Vagina (tissue), 2 donors: ENCODE measurements at regions not wholly inside any gene's neighbourhood (a gene's known extent, or its start where the extent isn't known, plus 50 kb on each side); places are given as distances from the start of the nearest gene placed in this dataset.

Experiments
- DNase-seq, 2 donors: peaks; one replicate each; pipeline ENCODE4 v3.0.0-alpha.2; 2017; ENCODE audit errors: extremely low spot score in 2 of 2
- H3K27ac ChIP-seq: fragments of 200-600 bp; sonication (generic); one replicate; pipeline ENCODE4 v1.5.1; 2019
- H3K27me3 ChIP-seq: fragments of 200-600 bp; sonication (generic); one replicate; pipeline ENCODE4 v1.5.1; 2019
- H3K36me3 ChIP-seq, 2 donors: fragments of 200-600 bp; sonication (generic); one replicate each; pipeline ENCODE4 v1.5.1; 2017 to 2019
- H3K4me1 ChIP-seq: fragments of 200-600 bp; sonication (generic); one replicate; pipeline ENCODE4 v1.5.1; 2019
- H3K4me3 ChIP-seq, 2 donors: fragments of 200-600 bp; sonication (generic); 1 replicate in 1 of 2; 2 replicates in 1 of 2; pipeline ENCODE4 v1.5.1; 2016 to 2019
- H3K9me3 ChIP-seq: fragments of 200-600 bp; sonication (generic); one replicate; pipeline ENCODE4 v1.5.1; 2019
- CTCF ChIP-seq, 3 experiments: fragments of 450-650 bp in 2 of 3; fragments of 200-600 bp in 1 of 3; sonication (generic) in 1 of 3; IDR thresholded peaks; one replicate each; pipeline ENCODE4 v1.5.1; 2017 to 2019; ENCODE audit warnings: antibody characterized with exemption in 3 of 3, mild to moderate bottlenecking in 2 of 3, moderate library complexity in 2 of 3
- POLR2A ChIP-seq, 2 donors: fragments of 450-650 bp; IDR thresholded peaks; one replicate each; pipeline ENCODE4 v1.6.1; 2017; ENCODE audit warnings: antibody characterized with exemption in 2 of 2, mild to moderate bottlenecking in 2 of 2, moderate library complexity in 2 of 2
- POLR2AphosphoS5 ChIP-seq, 2 donors: sonication (generic); formaldehyde crosslinking; IDR thresholded peaks; one replicate each; pipeline ENCODE4 v1.9.0; 2017; ENCODE audit warnings: antibody characterized with exemption in 2 of 2, mild to moderate bottlenecking in 2 of 2, low read depth in 1 of 2; ENCODE audit not compliant: insufficient read depth in 1 of 2
- intact Hi-C: fragments of 100-400 bp; cut with DNase I; formaldehyde crosslinking; loops from one replicate; pipeline ENCODE4 v1.15.1; 2023

- intact Hi-C loops, result no loop called here
- Histone ChIP-seq H3K27ac (no peak overlapping the region), H3K4me1 (no peaks in the 10 kb centered on the region), H3K4me3 (no peak overlapping the region), H3K27me3 (no peaks in the 10 kb centered on the region), H3K9me3 (no peaks in the 10 kb centered on the region), H3K36me3 (no peaks in the 10 kb centered on the region)
- TF ChIP-seq POLR2AphosphoS5 (IDR thresholded peaks at IDR 0.05; ENCODE audit: insufficient read depth in 1 of 2, low read depth in 1 of 2) (no peak), POLR2A (IDR thresholded peaks at IDR 0.05) (no peak), CTCF (IDR thresholded peaks at IDR 0.05) (no peak)
- DNase-seq, result no peak
Observed at GRCh38 chr1:187091666-187092065, 262.9 kb downstream of the PLA2G4A start.

- H3K27ac ChIP-seq, result no peak overlapping the region
- H3K4me1 ChIP-seq, result no peaks in the 10 kb centered on the region
- DNase-seq, result no peak
- no peak overlapping the region for H3K4me3 ChIP-seq
- H3K9me3 ChIP-seq, result no peaks in the 10 kb centered on the region
- H3K27me3 ChIP-seq, result no peaks in the 10 kb centered on the region
- TF ChIP-seq POLR2AphosphoS5 (IDR thresholded peaks at IDR 0.05; ENCODE audit: insufficient read depth in 1 of 2, low read depth in 1 of 2), result no peak
- TF ChIP-seq POLR2A (IDR thresholded peaks at IDR 0.05), result no peak
- TF ChIP-seq CTCF (IDR thresholded peaks at IDR 0.05), result no peak
- intact Hi-C loops, result no loop called here
- H3K36me3 ChIP-seq, result no peaks in the 10 kb centered on the region
Observed at GRCh38 chr1:187092104-187092503, 263.4 kb downstream of the PLA2G4A start.

GRCh38 chr1:187096689-187097088 is 267.9 kb downstream of the PLA2G4A start:
- no peaks in the 10 kb centered on the region for H3K27me3 ChIP-seq
- no peaks in the 10 kb centered on the region for H3K9me3 ChIP-seq
- intact Hi-C loops, result no loop called here
- H3K36me3 ChIP-seq, result no peaks in the 10 kb centered on the region
- no peak for DNase-seq
- no peak overlapping the region for H3K27ac ChIP-seq
- H3K4me1 ChIP-seq, result no peaks in the 10 kb centered on the region
- TF ChIP-seq CTCF (IDR thresholded peaks at IDR 0.05) (no peak), POLR2AphosphoS5 (IDR thresholded peaks at IDR 0.05; ENCODE audit: insufficient read depth in 1 of 2, low read depth in 1 of 2) (no peak), POLR2A (IDR thresholded peaks at IDR 0.05) (no peak)
- no peak overlapping the region for H3K4me3 ChIP-seq

- TF ChIP-seq POLR2AphosphoS5 (IDR thresholded peaks at IDR 0.05; ENCODE audit: insufficient read depth in 1 of 2, low read depth in 1 of 2) (no peak), CTCF (IDR thresholded peaks at IDR 0.05) (no peak)
- no peak for DNase-seq
- Histone ChIP-seq H3K9me3 (no peaks in the 10 kb centered on the region), H3K4me1 (no peaks in the 10 kb centered on the region), H3K4me3 (no peak overlapping the region), H3K27ac (no peak overlapping the region), H3K36me3 (no peaks in the 10 kb centered on the region), H3K27me3 (no peaks in the 10 kb centered on the region)
- intact Hi-C loops, result no loop called here
Observed at GRCh38 chr1:187110351-187110750, 281.6 kb downstream of the PLA2G4A start.

GRCh38 chr1:187114792-187115191 is 286.0 kb downstream of the PLA2G4A start:
- TF ChIP-seq POLR2A (IDR thresholded peaks at IDR 0.05) (no peak), POLR2AphosphoS5 (IDR thresholded peaks at IDR 0.05; ENCODE audit: insufficient read depth in 1 of 2, low read depth in 1 of 2) (no peak), CTCF (IDR thresholded peaks at IDR 0.05) (no peak)
- DNase-seq, result no peak
- Histone ChIP-seq H3K4me1 (no peaks in the 10 kb centered on the region), H3K27me3 (no peaks in the 10 kb centered on the region), H3K27ac (no peak overlapping the region), H3K36me3 (no peaks in the 10 kb centered on the region), H3K4me3 (no peak overlapping the region), H3K9me3 (no peaks in the 10 kb centered on the region)
- intact Hi-C loops, result no loop called here
